B cell (primary cell): ENCODE measurements at regions not wholly inside any gene's neighbourhood (a gene's known extent, or its start where the extent isn't known, plus 50 kb on each side); places are given as distances from the start of the nearest gene placed in this dataset.

Source experiments
- ATAC-seq: fragments of 200-7000 bp; cut with Tn5 transposase; one replicate; pipeline ENCODE4 v1.10.0; 2021; ENCODE audit warnings: low read depth, mild to moderate bottlenecking, moderate number of reproducible peaks, moderate library complexity
- CTCF ChIA-PET: fragments of 350-600 bp; sonication (Branson Sonifier 250); formaldehyde crosslinking; loops from one replicate; lab custom pipeline; 2021; ENCODE audit warnings: antibody characterized with exemption, inconsistent platforms; lab: Charles Lee
- POLR2A ChIA-PET: fragments of 350-600 bp; sonication (Branson Sonifier 250); formaldehyde crosslinking; loops from one replicate; lab custom pipeline; 2021; ENCODE audit warnings: antibody characterized with exemption; lab: Charles Lee
- DNase-seq: peaks from one replicate; pipeline ENCODE4 v3.0.0; 2013
- H2AFZ ChIP-seq: 2 replicates; pipeline ENCODE4 v1.6.1; 2012; ENCODE audit warnings: mild to moderate bottlenecking, low read depth, low read length; ENCODE audit not compliant: insufficient read depth, poor library complexity, severe bottlenecking
- H3K27ac ChIP-seq, 2 donors: 1 replicate in 1 of 2; 2 replicates in 1 of 2; pipeline ENCODE4 v1.5.1; 2012 to 2013; ENCODE audit warnings: low read length in 2 of 2, mild to moderate bottlenecking in 2 of 2, moderate library complexity in 1 of 2
- H3K27me3 ChIP-seq, 4 experiments: fragments of 200-600 bp in 1 of 4; sonication (generic) in 1 of 4; replicated peaks in 1 of 4; 1 replicate in 2 of 4; 2 replicates in 2 of 4; pipeline versions ENCODE4 v1.6.1 to v1.7.0; 2013 to 2016; ENCODE audit warnings: low read length in 3 of 4, mild to moderate bottlenecking in 2 of 4, mixed read lengths in 1 of 4, moderate library complexity in 1 of 4; ENCODE audit not compliant: insufficient read depth in 4 of 4, control insufficient read depth in 3 of 4; ENCODE audit errors: control extremely low read depth in 1 of 4
- H3K36me3 ChIP-seq, 2 experiments: replicated peaks in 1 of 2; 1 replicate in 1 of 2; 2 replicates in 1 of 2; pipeline versions ENCODE4 v1.6.1 to v1.7.1; 2013; ENCODE audit warnings: low read length in 1 of 2; ENCODE audit not compliant: insufficient read depth in 2 of 2, control insufficient read depth in 1 of 2; ENCODE audit errors: control extremely low read depth in 1 of 2, extremely low read depth in 1 of 2
- H3K4me1 ChIP-seq, 2 donors: fragments of 200-600 bp in 1 of 2; sonication (generic) in 1 of 2; 1 replicate in 1 of 2; 2 replicates in 1 of 2; pipeline versions ENCODE4 v1.5.1 to v1.6.1; 2013 to 2017; ENCODE audit warnings: low read length in 2 of 2; ENCODE audit not compliant: control insufficient read depth in 2 of 2, insufficient read depth in 2 of 2
- H3K4me2 ChIP-seq: replicated peaks from 2 replicates; pipeline ENCODE3; 2012; ENCODE audit warnings: mild to moderate bottlenecking, low read depth, low read length; ENCODE audit not compliant: poor library complexity, severe bottlenecking
- H3K4me3 ChIP-seq, 5 experiments: fragments of 200-600 bp in 1 of 5; sonication (generic) in 1 of 5; 1 replicate in 3 of 5; 2 replicates in 2 of 5; pipeline versions ENCODE4 v1.5.1 to v1.7.0; 2011 to 2016; ENCODE audit warnings: low read length in 4 of 5, mild to moderate bottlenecking in 4 of 5, low read depth in 2 of 5, control low read depth in 1 of 5, moderate library complexity in 1 of 5; ENCODE audit not compliant: insufficient read depth in 1 of 5; ENCODE audit errors: control extremely low read depth in 1 of 5, extremely low read depth in 1 of 5
- H3K79me2 ChIP-seq: fragments of 200-600 bp; sonication (generic); one replicate; pipeline ENCODE4 v1.6.0; 2016; ENCODE audit warnings: low read length; ENCODE audit not compliant: control insufficient read depth, insufficient read depth
- H3K9ac ChIP-seq: fragments of 200-600 bp; sonication (generic); 2 replicates; pipeline ENCODE4 v1.6.1; 2017; ENCODE audit warnings: mild to moderate bottlenecking, low read length, moderate library complexity
- H3K9me3 ChIP-seq, 3 donors: one replicate each; pipeline versions ENCODE4 v1.6.1 to v1.7.1; 2013; ENCODE audit warnings: low read length in 2 of 3; ENCODE audit not compliant: control insufficient read depth in 2 of 3, insufficient read depth in 1 of 3; ENCODE audit errors: control extremely low read depth in 1 of 3
- H4K20me1 ChIP-seq: 2 replicates; pipeline ENCODE4 v1.6.0; 2012; ENCODE audit warnings: mild to moderate bottlenecking, low read length; ENCODE audit not compliant: insufficient read depth, control insufficient read depth, poor library complexity, severe bottlenecking
- H3K27ac Mint-ChIP-seq: one replicate; pipeline ENCODE4 v1.8.0; 2021; ENCODE audit warnings: mixed read lengths
- H3K27me3 Mint-ChIP-seq: one replicate; pipeline ENCODE4 v1.8.0; 2021; ENCODE audit warnings: mixed read lengths
- H3K4me1 Mint-ChIP-seq: one replicate; pipeline ENCODE4 v1.8.0; 2021; ENCODE audit warnings: mixed read lengths
- H3K4me3 Mint-ChIP-seq: one replicate; pipeline ENCODE4 v1.8.0; 2021; ENCODE audit warnings: mixed read lengths
- H3K9me3 Mint-ChIP-seq: one replicate; pipeline ENCODE4 v1.8.0; 2022; ENCODE audit warnings: mixed read lengths; ENCODE audit not compliant: insufficient read depth
- EZH2 ChIP-seq: IDR thresholded peaks from 2 replicates; pipeline ENCODE4 v1.6.1; 2012; ENCODE audit warnings: borderline replicate concordance, low read depth, mild to moderate bottlenecking, moderate library complexity, low read length; ENCODE audit not compliant: insufficient read depth, poor library complexity, severe bottlenecking
- WGBS: methylation state at CpG from one replicate; pipeline ENCODE4 v1.1.5; 2013; ENCODE audit warnings: missing lambda C conversion rate; ENCODE audit not compliant: insufficient coverage; 5-methylcytosine and 5-hydroxymethylcytosine counted together
- intact Hi-C: fragments of 100-400 bp; cut with micrococcal nuclease; formaldehyde crosslinking; loops from one replicate; pipeline ENCODE4 v1.10.0; 2022
- TF ChIP-seq, protein P1 (sequence below): fragments of 200-600 bp; IDR thresholded peaks from one replicate; pipeline ENCODE4 v1.8.0; 2022; ENCODE audit warnings: antibody characterized with exemption, mild to moderate bottlenecking

DNA sequence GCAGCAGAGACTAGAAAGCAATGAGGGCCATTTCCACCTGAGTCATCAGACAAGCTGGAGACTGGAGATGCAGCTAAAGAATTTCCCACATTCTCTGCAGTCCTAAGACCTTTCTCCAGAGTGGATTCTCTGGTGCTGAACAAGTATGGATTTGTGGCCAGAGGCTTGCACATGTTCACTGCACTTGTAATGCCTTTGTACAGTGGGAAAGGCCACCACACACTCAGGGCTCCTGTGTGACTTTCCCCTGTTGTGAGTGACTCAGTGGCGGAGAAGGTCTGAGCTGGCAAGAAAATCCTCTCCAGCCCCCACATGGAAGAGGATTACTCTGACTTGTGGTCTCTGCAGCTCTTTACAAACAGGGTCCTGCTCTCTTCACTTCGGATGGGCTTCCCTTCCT, 192.3 kb downstream of the C6orf118 start:
- Histone ChIP-seq H3K4me3 (no peak overlapping the region), H3K36me3 (no peaks in the 10 kb centered on the region), H3K27ac (no peak overlapping the region), H3K27me3 (no peaks in the 10 kb centered on the region), H3K9me3 (peaks cover 0 to 17% (median 7%) of the 10 kb centered on the region in 3 donors), H3K4me1 (no peaks in the 10 kb centered on the region), H3K79me2 (no peaks in the 10 kb centered on the region), H3K4me2 (no peak overlapping the region), H2AFZ (no peak overlapping the region), H4K20me1 (no peaks in the 10 kb centered on the region), H3K9ac (no peak overlapping the region)
- intact Hi-C loops: no loop called here
- no peak overlapping the region for H3K27ac Mint-ChIP-seq
- 80% methylated on average over 1 of the region's 2 CpGs for WGBS
- ChIA-PET POLR2A (no interaction called here), CTCF (no interaction called here)
- peaks cover 2% of the 10 kb centered on the region for H3K9me3 Mint-ChIP-seq
- no peak for DNase-seq
- no peak for TF ChIP-seq EZH2
- TF ChIP-seq, protein P1, sequence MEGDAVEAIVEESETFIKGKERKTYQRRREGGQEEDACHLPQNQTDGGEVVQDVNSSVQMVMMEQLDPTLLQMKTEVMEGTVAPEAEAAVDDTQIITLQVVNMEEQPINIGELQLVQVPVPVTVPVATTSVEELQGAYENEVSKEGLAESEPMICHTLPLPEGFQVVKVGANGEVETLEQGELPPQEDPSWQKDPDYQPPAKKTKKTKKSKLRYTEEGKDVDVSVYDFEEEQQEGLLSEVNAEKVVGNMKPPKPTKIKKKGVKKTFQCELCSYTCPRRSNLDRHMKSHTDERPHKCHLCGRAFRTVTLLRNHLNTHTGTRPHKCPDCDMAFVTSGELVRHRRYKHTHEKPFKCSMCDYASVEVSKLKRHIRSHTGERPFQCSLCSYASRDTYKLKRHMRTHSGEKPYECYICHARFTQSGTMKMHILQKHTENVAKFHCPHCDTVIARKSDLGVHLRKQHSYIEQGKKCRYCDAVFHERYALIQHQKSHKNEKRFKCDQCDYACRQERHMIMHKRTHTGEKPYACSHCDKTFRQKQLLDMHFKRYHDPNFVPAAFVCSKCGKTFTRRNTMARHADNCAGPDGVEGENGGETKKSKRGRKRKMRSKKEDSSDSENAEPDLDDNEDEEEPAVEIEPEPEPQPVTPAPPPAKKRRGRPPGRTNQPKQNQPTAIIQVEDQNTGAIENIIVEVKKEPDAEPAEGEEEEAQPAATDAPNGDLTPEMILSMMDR: no peak
- ATAC-seq: no peak
- H3K4me3 Mint-ChIP-seq: no peak overlapping the region
- H3K4me1 Mint-ChIP-seq: no peaks in the 10 kb centered on the region
- no peaks in the 10 kb centered on the region for H3K27me3 Mint-ChIP-seq

- Histone ChIP-seq H3K4me2 (no peak overlapping the region), H2AFZ (no peak overlapping the region), H3K36me3 (no peaks in the 10 kb centered on the region), H3K79me2 (no peaks in the 10 kb centered on the region), H4K20me1 (no peaks in the 10 kb centered on the region), H3K4me1 (no peaks in the 10 kb centered on the region), H3K9me3 (peaks cover 0 to 7% (median 6%) of the 10 kb centered on the region in 3 donors), H3K27ac (no peak overlapping the region), H3K27me3 (no peaks in the 10 kb centered on the region), H3K9ac (no peak overlapping the region), H3K4me3 (no peak overlapping the region)
- DNase-seq (no peak), ATAC-seq (no peak)
- H3K4me1 Mint-ChIP-seq: no peaks in the 10 kb centered on the region
- no peak overlapping the region for H3K27ac Mint-ChIP-seq
- intact Hi-C loops: no loop called here
- POLR2A ChIA-PET: no interaction called here
- TF ChIP-seq, protein P1: no peak
- TF ChIP-seq EZH2: no peak
- CTCF ChIA-PET: no interaction called here
- no peaks in the 10 kb centered on the region for H3K27me3 Mint-ChIP-seq
- peaks cover 2% of the 10 kb centered on the region for H3K9me3 Mint-ChIP-seq
- WGBS: no CpG with 5 or more reads among the region's 1 CpG
- H3K4me3 Mint-ChIP-seq: no peak overlapping the region
Measured at GRCh38 chr6:165110860-165111259, 198.5 kb downstream of the C6orf118 start.
